GM23338 (cell line): ENCODE measurements at regions not wholly inside any gene's neighbourhood (a gene's known extent, or its start where the extent isn't known, plus 50 kb on each side); places are given as distances from the start of the nearest gene placed in this dataset.

Experiments used
- ATAC-seq: fragments of 200-7000 bp; cut with Tn5 transposase; 3 replicates; pipeline ENCODE4 v1.9.1; 2020
- DNase-seq: peaks from one replicate; pipeline ENCODE4 v3.0.0-alpha.2; 2015; ENCODE audit warnings: low spot score
- H2AFZ ChIP-seq: fragments of 200-600 bp; sonication (generic); 2 replicates; pipeline ENCODE4 v1.8.0; 2016; ENCODE audit warnings: antibody characterized with exemption, mild to moderate bottlenecking, moderate library complexity
- H3F3A ChIP-seq: fragments of 200-600 bp; sonication (generic); replicated peaks from 2 replicates; pipeline ENCODE4 v1.8.0; 2017; ENCODE audit warnings: antibody characterized with exemption, mixed run types, low read depth
- H3K27ac ChIP-seq: fragments of 200-600 bp; sonication (generic); 2 replicates; pipeline ENCODE4 v1.6.1; 2016; ENCODE audit warnings: low read depth
- H3K27me3 ChIP-seq: fragments of 200-600 bp; sonication (generic); 2 replicates; pipeline ENCODE4 v1.8.0; 2016; ENCODE audit warnings: mild to moderate bottlenecking, mixed run types, moderate library complexity; ENCODE audit not compliant: insufficient read depth
- H3K36me3 ChIP-seq: fragments of 200-600 bp; sonication (generic); 2 replicates; pipeline ENCODE4 v1.8.0; 2016; ENCODE audit warnings: mild to moderate bottlenecking; ENCODE audit not compliant: insufficient read depth
- H3K4me1 ChIP-seq: fragments of 200-600 bp; sonication (generic); 2 replicates; pipeline ENCODE4 v1.8.0; 2016; ENCODE audit warnings: mild to moderate bottlenecking, moderate library complexity; ENCODE audit not compliant: insufficient read depth
- H3K4me2 ChIP-seq: fragments of 200-600 bp; sonication (generic); 2 replicates; pipeline ENCODE4 v1.7.1; 2017; ENCODE audit warnings: mixed run types
- H3K4me3 ChIP-seq: fragments of 200-600 bp; sonication (generic); 2 replicates; pipeline ENCODE4 v1.6.1; 2016; ENCODE audit warnings: mixed run types
- H3K79me2 ChIP-seq: fragments of 200-600 bp; sonication (generic); replicated peaks from 2 replicates; pipeline ENCODE4 v1.8.0; 2017; ENCODE audit warnings: mild to moderate bottlenecking; ENCODE audit not compliant: insufficient read depth
- H3K9me2 ChIP-seq: fragments of 200-600 bp; sonication (generic); 2 replicates; pipeline ENCODE4 v1.8.0; 2017; ENCODE audit not compliant: insufficient read depth
- H4K20me1 ChIP-seq: fragments of 200-600 bp; sonication (generic); replicated peaks from 2 replicates; pipeline ENCODE4 v1.8.0; 2017; ENCODE audit warnings: mild to moderate bottlenecking; ENCODE audit not compliant: insufficient read depth
- H3K27ac Mint-ChIP-seq: 2 replicates; pipeline ENCODE4 v1.8.0; 2020; ENCODE audit warnings: inconsistent platforms, mild to moderate bottlenecking, moderate library complexity, mixed read lengths
- H3K27me3 Mint-ChIP-seq: 3 replicates; pipeline ENCODE4 v1.8.0; 2022; ENCODE audit warnings: low read depth, mild to moderate bottlenecking, moderate library complexity, mixed read lengths, inconsistent platforms; ENCODE audit not compliant: insufficient read depth, poor library complexity
- H3K36me3 Mint-ChIP-seq: 3 replicates; pipeline ENCODE4 v1.8.0; 2021; ENCODE audit warnings: low read depth, mild to moderate bottlenecking, inconsistent platforms, moderate library complexity, mixed read lengths
- H3K4me1 Mint-ChIP-seq: 3 replicates; pipeline ENCODE4 v1.8.0; 2020; ENCODE audit warnings: mild to moderate bottlenecking, inconsistent platforms, mixed read lengths
- H3K4me3 Mint-ChIP-seq: 3 replicates; pipeline ENCODE4 v1.8.0; 2021; ENCODE audit warnings: moderate library complexity, mild to moderate bottlenecking, inconsistent platforms, mixed read lengths
- H3K9me3 Mint-ChIP-seq: 3 replicates; pipeline ENCODE4 v1.8.0; 2020; ENCODE audit warnings: moderate library complexity, mild to moderate bottlenecking, inconsistent platforms, mixed read lengths
- CTCF ChIP-seq, 2 experiments: fragments of 200-600 bp in 1 of 2; sonication (generic) in 1 of 2; conservative IDR thresholded peaks; 2 replicates each; pipeline versions ENCODE4 v1.5.1 to v1.6.1; 2016 to 2017; ENCODE audit warnings: antibody characterized with exemption in 2 of 2, low read depth in 2 of 2, mild to moderate bottlenecking in 2 of 2, moderate library complexity in 1 of 2
- ETS1 ChIP-seq: IDR thresholded peaks from 2 replicates; pipeline ENCODE4 v1.6.1; 2016; ENCODE audit warnings: antibody characterized with exemption
- EZH2 ChIP-seq: fragments of 200-600 bp; sonication (generic); IDR thresholded peaks from one replicate; pipeline ENCODE4 v1.8.0; 2017; ENCODE audit warnings: antibody characterized with exemption, mild to moderate bottlenecking, low read depth; ENCODE audit not compliant: unreplicated experiment
- NANOG ChIP-seq: IDR thresholded peaks from 2 replicates; pipeline ENCODE4 v1.6.1; 2016; ENCODE audit warnings: antibody characterized with exemption, borderline replicate concordance
- REST ChIP-seq: IDR thresholded peaks from one replicate; pipeline ENCODE4 v1.6.1; 2018; ENCODE audit warnings: antibody characterized with exemption; ENCODE audit not compliant: unreplicated experiment
- STAT1 ChIP-seq: IDR thresholded peaks from one replicate; pipeline ENCODE4 v1.6.1; 2016; ENCODE audit warnings: antibody characterized with exemption; ENCODE audit not compliant: unreplicated experiment
- ZNF462 ChIP-seq: fragments of 250-450 bp; sonication (Bioruptor Pico); IDR thresholded peaks from 2 replicates; pipeline ENCODE4 v1.5.0; 2020; ENCODE audit warnings: mild to moderate bottlenecking, moderate library complexity

- no peak for TF ChIP-seq ZNF462 (CRISPR knock-in tag)
- TF ChIP-seq EZH2, result no peak
- TF ChIP-seq NANOG, result no peak
- TF ChIP-seq ETS1, result no peak
- no peak for TF ChIP-seq CTCF (conservative IDR thresholded peaks at IDR 0.05; ENCODE audit: low read depth in 2 of 2)
These were observed 421.9 kb downstream of the ANKRD50 start (continued) for GRCh38 chr4:124290678-124291077.

GRCh38 chr4:124295413-124295812, 417.1 kb downstream of the ANKRD50 start:
- Histone ChIP-seq H3K9me2 (no peaks in the 10 kb centered on the region), H3K36me3 (no peaks in the 10 kb centered on the region), H2AFZ (no peak overlapping the region), H3K4me2 (no peak overlapping the region), H4K20me1 (no peaks in the 10 kb centered on the region), H3K4me1 (no peaks in the 10 kb centered on the region), H3K4me3 (no peak overlapping the region), H3F3A (no peaks in the 10 kb centered on the region), H3K27me3 (no peaks in the 10 kb centered on the region), H3K27ac (no peak overlapping the region), H3K79me2 (no peaks in the 10 kb centered on the region)
- DNase-seq (no peak), ATAC-seq (no peak)
- Mint-ChIP-seq H3K36me3 (no peaks in the 10 kb centered on the region), H3K4me1 (peaks cover 3% of the 10 kb centered on the region; the same call in 2 of the 3 replicates), H3K27me3 (no peaks in the 10 kb centered on the region), H3K9me3 (no peaks in the 10 kb centered on the region; the same call in 2 of the 3 replicates), H3K27ac (no peak overlapping the region), H3K4me3 (no peak overlapping the region)
- TF ChIP-seq STAT1, result no peak
- no peak for TF ChIP-seq REST
